ENCODE measurements at regions not wholly inside any gene's neighbourhood (a gene's known extent, or its start where the extent isn't known, plus 50 kb on each side); places are given as distances from the start of the nearest gene placed in this dataset.

DNA sequence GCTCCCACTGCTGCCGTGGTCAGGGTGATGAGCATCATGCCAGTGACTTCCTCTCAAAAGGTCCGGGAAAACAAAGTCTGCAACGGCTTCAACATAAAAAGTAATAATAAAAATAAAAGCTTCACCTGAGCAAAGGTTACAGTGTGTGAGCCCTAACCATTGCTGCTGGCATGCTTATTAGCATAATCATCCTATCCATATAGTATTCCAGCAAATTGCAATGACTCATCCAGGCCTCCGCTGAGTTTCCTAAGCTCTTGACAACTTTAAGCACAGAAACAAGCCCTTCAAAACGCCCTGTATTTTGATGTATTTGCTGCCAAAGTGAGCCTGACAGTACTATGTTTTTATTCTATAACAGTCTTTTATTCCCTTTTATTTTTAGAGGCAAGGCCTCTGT lies 100.5 kb downstream of the AASDH start:
- H3K36me3 ChIP-seq = peaks cover 7% of the 10 kb centered on the region; the same call in 1 of the 2 replicates
- TF ChIP-seq, protein P1, sequence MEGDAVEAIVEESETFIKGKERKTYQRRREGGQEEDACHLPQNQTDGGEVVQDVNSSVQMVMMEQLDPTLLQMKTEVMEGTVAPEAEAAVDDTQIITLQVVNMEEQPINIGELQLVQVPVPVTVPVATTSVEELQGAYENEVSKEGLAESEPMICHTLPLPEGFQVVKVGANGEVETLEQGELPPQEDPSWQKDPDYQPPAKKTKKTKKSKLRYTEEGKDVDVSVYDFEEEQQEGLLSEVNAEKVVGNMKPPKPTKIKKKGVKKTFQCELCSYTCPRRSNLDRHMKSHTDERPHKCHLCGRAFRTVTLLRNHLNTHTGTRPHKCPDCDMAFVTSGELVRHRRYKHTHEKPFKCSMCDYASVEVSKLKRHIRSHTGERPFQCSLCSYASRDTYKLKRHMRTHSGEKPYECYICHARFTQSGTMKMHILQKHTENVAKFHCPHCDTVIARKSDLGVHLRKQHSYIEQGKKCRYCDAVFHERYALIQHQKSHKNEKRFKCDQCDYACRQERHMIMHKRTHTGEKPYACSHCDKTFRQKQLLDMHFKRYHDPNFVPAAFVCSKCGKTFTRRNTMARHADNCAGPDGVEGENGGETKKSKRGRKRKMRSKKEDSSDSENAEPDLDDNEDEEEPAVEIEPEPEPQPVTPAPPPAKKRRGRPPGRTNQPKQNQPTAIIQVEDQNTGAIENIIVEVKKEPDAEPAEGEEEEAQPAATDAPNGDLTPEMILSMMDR (IDR thresholded peaks at IDR 0.05; ENCODE audit: low read depth, low read length) = no peak
- H3K4me1 ChIP-seq = peaks cover 5% of the 10 kb centered on the region
- H3K9me3 ChIP-seq = no peaks in the 10 kb centered on the region
- DNase-seq = no peak
- H3K4me3 ChIP-seq (ENCODE audit: low read depth, low read length) = no peak overlapping the region
- H3K27me3 ChIP-seq = no peaks in the 10 kb centered on the region

DNA sequence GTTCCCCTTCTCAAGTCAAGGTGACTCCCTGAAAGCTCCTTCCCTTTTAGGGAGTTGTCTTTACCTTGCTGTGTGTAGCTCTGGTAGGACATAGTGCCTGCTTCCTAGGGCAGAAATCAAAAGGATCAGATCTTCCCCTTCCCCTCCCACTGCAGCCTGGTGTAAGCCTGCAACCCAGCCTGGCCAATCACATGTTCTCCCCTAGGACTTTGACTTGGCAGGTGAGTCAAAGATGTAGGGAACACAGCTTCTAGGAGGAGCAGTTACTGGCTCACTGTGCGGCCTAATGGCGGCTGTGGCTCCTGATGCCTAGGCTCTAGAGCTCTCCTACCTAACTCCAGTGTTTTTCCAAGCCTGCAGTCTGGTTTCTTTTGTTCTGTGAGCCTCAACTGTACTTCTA lies 103.9 kb downstream of the AASDH start:
- no peak for DNase-seq
- TF ChIP-seq, protein P1 (IDR thresholded peaks at IDR 0.05; ENCODE audit: low read depth, low read length) = no peak
- no peaks in the 10 kb centered on the region for H3K27me3 ChIP-seq
- peaks cover 10% of the 10 kb centered on the region; the same call in 1 of the 2 replicates for H3K36me3 ChIP-seq
- no peaks in the 10 kb centered on the region for H3K9me3 ChIP-seq
- H3K4me1 ChIP-seq = peaks cover 9% of the 10 kb centered on the region
- H3K4me3 ChIP-seq (ENCODE audit: low read depth, low read length) = no peak overlapping the region

DNA sequence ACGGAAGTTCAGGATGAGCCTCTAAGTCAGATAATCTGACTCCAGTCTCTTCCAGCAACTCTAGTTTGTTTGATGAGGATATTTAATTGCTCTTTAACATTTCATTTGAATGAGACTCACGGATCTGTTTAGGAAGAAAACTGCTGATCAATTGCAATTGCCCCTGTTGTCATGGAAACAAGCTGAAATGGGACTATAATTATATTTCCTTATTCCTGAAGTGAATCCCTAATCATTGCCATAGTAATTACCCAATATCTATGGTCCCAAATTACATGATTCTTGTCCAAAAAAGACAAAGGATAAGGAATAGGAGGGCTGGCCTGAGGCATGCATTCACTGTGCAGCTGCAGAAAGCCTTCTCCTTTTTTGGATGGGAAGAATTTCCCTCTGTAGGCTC lies 105.3 kb downstream of the AASDH start:
- Histone ChIP-seq H3K36me3 (peaks cover 10% of the 10 kb centered on the region), H3K27me3 (no peaks in the 10 kb centered on the region), H3K4me3 (ENCODE audit: low read depth, low read length) (no peak overlapping the region), H3K4me1 (peaks cover 9% of the 10 kb centered on the region), H3K9me3 (no peaks in the 10 kb centered on the region)
- DNase-seq = no peak
- TF ChIP-seq, protein P1 (IDR thresholded peaks at IDR 0.05; ENCODE audit: low read depth, low read length) = no peak

DNA sequence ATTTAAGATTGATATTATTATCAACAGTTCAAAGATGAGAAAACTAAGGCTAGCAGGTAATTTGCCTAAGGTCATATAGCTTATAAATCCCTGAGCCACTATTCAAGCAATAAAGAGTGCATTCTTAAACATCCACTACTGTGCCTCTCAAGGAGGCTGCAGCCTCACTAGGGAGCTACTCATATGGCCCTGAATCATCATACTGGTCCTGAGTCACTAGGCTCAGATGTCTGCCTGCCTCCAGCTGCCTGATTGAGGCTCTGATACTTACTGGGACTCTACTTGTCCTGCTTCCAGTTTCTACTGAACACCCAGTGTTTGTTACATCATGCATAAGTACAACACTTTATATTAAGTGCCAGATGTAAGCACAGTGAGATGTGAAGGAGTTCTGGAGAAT lies 110.7 kb downstream of the AASDH start:
- Histone ChIP-seq H3K4me3 (ENCODE audit: low read depth, low read length) (no peak overlapping the region), H3K36me3 (peaks cover 10% of the 10 kb centered on the region), H3K4me1 (peaks cover 4% of the 10 kb centered on the region; the same call in 1 of the 2 replicates), H3K27me3 (no peaks in the 10 kb centered on the region), H3K9me3 (no peaks in the 10 kb centered on the region; the same call in 1 of the 2 replicates)
- TF ChIP-seq, protein P1 (IDR thresholded peaks at IDR 0.05; ENCODE audit: low read depth, low read length) = no peak
- no peak for DNase-seq

DNA sequence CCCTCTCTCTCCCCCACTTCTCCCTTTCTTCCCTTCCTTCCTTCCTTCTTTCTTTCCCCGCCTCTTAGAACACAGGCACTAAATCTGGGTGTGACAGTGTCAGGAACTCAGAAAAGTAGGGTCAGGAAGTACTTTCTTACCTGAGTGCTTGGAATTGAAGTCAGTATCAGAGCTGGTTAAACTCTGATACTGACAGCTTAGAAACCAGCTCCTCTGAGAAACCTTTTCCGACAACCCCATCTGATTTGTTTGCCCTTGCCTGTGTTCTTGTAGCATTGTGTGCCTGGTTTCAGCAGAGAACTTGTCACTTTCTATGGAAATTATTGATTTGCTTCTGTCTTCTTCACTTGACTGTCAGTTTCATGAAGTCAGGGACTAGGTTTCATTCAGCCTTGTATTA lies 113.9 kb downstream of the AASDH start:
- Histone ChIP-seq H3K36me3 (peaks cover 11% of the 10 kb centered on the region), H3K9me3 (no peaks in the 10 kb centered on the region; the same call in 1 of the 2 replicates), H3K4me3 (ENCODE audit: low read depth, low read length) (no peak overlapping the region), H3K4me1 (no peaks in the 10 kb centered on the region), H3K27me3 (no peaks in the 10 kb centered on the region)
- no peak for DNase-seq
- TF ChIP-seq, protein P1 (IDR thresholded peaks at IDR 0.05; ENCODE audit: low read depth, low read length) = no peak

DNA sequence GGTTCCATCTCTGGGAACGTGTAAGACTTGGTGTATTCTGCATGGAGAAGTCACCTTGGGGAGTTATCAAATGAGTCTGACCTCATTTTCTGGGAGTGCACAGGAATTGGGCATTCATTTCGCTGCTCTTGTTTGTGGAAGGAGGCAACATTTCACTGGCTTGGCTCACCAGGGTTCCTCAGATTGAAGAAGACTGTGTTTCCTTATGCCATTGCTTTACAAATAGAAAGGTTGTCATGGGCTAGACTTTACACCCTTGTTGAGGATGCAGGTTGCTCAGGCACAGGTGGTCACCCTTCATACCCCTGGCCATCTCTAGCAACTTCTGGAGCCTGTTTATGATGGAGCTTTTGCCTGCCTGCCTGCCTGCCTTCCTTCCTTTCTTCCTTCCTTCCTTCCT lies 114.4 kb downstream of the AASDH start:
- Histone ChIP-seq H3K36me3 (peaks cover 11% of the 10 kb centered on the region), H3K4me1 (no peaks in the 10 kb centered on the region), H3K4me3 (ENCODE audit: low read depth, low read length) (no peak overlapping the region), H3K27me3 (no peaks in the 10 kb centered on the region), H3K9me3 (no peaks in the 10 kb centered on the region; the same call in 1 of the 2 replicates)
- TF ChIP-seq, protein P1 (IDR thresholded peaks at IDR 0.05; ENCODE audit: low read depth, low read length) = no peak
- DNase-seq = no peak

All from BE2C (cell line).